DND-41 (cell line): ENCODE measurements at regions not wholly inside any gene's neighbourhood (a gene's known extent, or its start where the extent isn't known, plus 50 kb on each side); places are given as distances from the start of the nearest gene placed in this dataset.

Experiments used
- EZH2 ChIP-seq: IDR thresholded peaks from 3 replicates; pipeline ENCODE4 v1.6.1; 2012; ENCODE audit warnings: borderline replicate concordance, low read depth, mild to moderate bottlenecking, moderate library complexity, low read length, inconsistent platforms; ENCODE audit not compliant: severe bottlenecking
- TF ChIP-seq, protein P1 (sequence below): IDR thresholded peaks from 2 replicates; pipeline ENCODE4 v1.5.1; 2012; ENCODE audit warnings: borderline replicate concordance, low read length, moderate library complexity, mild to moderate bottlenecking; ENCODE audit not compliant: poor library complexity, severe bottlenecking; ENCODE audit errors: extremely low read depth

GRCh38 chr22:47613606-47614350 lies 851.3 kb downstream of the TBC1D22A start:
- TF ChIP-seq, protein P1, sequence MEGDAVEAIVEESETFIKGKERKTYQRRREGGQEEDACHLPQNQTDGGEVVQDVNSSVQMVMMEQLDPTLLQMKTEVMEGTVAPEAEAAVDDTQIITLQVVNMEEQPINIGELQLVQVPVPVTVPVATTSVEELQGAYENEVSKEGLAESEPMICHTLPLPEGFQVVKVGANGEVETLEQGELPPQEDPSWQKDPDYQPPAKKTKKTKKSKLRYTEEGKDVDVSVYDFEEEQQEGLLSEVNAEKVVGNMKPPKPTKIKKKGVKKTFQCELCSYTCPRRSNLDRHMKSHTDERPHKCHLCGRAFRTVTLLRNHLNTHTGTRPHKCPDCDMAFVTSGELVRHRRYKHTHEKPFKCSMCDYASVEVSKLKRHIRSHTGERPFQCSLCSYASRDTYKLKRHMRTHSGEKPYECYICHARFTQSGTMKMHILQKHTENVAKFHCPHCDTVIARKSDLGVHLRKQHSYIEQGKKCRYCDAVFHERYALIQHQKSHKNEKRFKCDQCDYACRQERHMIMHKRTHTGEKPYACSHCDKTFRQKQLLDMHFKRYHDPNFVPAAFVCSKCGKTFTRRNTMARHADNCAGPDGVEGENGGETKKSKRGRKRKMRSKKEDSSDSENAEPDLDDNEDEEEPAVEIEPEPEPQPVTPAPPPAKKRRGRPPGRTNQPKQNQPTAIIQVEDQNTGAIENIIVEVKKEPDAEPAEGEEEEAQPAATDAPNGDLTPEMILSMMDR, result no peak
- TF ChIP-seq EZH2, result no peak
